ENCODE measurements at regions not wholly inside any gene's neighbourhood (a gene's known extent, or its start where the extent isn't known, plus 50 kb on each side); places are given as distances from the start of the nearest gene placed in this dataset.

GRCh38 chr9:14523545-14523944, 169.7 kb downstream of the ZDHHC21 start:
- no peak for TF ChIP-seq CTCF (IDR thresholded peaks at IDR 0.05)
- TF ChIP-seq EP300 (IDR thresholded peaks at IDR 0.05), result no peak
- TF ChIP-seq POLR2A (IDR thresholded peaks at IDR 0.05), result no peak
- TF ChIP-seq POLR2AphosphoS5 (IDR thresholded peaks at IDR 0.05), result no peak
